LoVo (cell line): ENCODE measurements at regions not wholly inside any gene's neighbourhood (a gene's known extent, or its start where the extent isn't known, plus 50 kb on each side); places are given as distances from the start of the nearest gene placed in this dataset.
A peak's percentile ranks its signal among the peaks of the same experiment; 100 is the strongest.

Experiments used
- DNase-seq: peaks from one replicate; pipeline ENCODE4 v3.0.0-alpha.2; 2016; ENCODE audit warnings: low spot score

DNA sequence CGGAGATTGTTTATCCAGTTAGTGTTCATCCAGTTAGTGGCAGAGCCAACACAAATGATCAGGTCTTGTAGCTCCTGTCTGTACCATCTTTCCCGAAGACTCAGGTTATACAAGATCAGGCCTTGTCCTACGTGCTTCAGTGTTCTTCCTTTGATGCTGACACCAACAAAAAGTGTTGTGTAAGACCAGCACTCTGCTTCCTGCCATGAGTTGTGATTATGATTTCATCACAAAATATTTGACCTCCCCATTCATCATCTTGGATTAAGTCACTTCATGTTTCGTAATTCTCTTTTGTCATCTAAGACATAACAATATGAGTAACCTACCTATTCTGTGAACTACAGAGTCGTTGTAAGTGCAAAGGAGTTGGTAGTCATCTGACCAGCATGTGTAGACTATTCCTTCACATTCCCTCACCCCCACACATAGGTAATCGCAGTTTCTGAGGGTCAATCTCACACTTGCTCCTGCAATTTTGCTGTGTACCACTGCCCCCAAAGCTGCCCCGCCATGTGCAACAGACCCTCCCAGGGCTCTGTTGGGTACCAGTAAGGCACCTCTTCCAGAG is 135.6 kb upstream of the SLC22A23 start:
- DNase-seq, result peak; percentile 45

DNA sequence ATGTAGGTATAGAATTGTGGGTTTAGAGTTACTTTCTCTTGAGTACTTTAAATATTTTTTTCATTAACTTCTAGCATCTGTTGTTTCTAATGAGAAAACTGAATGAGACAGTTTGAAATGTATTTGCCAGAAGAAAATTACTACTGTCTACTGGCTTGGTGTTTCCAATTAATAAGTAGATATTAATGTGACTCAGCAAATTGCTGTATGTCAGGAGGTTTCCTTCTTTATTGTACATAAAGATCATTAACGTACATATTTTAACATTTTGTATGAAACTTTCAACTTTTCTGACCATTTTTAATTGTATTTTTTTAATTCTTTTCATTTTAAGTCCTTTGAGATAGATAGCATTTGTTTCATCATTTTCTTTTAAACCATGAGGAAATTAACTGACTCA is 135.1 kb upstream of the SLC22A23 start:
- DNase-seq, result no peak

DNA sequence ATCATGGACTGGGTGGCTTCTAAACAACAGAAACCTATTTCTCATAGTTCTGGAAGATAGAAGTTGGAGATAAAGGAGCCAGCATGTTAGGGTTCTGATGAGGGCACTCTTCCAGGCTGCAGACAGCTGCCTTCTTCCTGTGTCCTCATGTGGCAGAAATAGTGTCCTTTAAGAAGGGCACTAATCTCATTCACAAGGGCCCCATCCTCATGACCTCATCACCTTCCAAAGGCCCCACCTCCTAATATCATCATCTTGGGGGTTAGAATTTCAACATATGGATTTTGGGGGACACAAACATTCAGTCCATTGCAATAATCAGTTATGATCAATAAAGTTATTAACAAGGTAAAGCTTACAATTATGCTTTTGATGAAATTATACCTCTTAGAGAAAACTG is 130.8 kb upstream of the SLC22A23 start:
- no peak for DNase-seq

DNA sequence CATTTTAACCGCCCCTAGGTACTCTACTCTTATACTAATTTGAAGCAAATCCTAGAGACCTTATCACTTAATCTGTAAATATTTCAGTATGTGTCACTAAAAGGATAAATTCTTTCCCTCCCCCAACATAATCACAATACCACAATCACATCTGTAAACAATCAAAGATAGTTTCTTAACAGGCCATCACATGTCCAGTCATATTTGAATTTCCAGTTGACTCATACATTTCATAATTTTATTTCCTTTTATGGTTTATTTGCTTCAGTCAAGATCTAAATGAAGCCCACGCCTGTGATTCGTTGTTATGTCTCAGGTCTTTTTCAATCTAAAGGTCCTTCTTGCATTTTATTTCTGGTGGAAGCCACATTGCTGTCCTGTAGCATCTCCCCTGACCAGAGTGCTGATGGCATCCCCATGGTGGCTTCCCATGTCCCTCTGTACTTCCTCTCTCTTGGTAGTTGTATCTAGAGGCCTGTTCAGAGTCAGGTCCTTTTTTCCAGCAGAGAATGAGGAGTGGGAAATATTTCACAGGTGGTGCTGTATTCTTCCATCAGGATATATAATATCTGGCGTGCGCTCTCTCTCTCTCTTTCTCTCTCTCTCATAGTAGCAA is 128.6 kb upstream of the SLC22A23 start:
- peak; percentile 61 for DNase-seq

DNA sequence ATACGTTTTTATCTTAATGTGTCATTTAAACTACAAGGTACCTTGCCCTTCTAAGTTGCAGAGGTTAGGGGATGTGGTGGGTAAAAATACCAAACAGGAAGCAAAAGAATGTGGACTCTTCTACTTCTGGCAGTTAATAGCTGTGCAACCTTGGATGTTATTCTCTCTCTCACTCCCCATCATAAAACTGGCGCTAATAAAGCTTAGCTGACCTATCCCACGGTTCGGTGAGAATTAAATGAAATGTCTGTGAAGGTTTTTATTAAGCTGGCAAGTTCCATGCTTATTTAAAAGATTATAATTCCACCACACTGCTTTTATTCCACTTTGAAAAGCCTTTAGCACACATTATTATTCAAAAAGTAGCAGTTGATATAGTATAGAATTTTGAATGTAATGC is 127.8 kb upstream of the SLC22A23 start:
- no peak for DNase-seq

GRCh38 chr6:3581469-3581868 is 124.6 kb upstream of the SLC22A23 start:
- DNase-seq, result no peak

DNA sequence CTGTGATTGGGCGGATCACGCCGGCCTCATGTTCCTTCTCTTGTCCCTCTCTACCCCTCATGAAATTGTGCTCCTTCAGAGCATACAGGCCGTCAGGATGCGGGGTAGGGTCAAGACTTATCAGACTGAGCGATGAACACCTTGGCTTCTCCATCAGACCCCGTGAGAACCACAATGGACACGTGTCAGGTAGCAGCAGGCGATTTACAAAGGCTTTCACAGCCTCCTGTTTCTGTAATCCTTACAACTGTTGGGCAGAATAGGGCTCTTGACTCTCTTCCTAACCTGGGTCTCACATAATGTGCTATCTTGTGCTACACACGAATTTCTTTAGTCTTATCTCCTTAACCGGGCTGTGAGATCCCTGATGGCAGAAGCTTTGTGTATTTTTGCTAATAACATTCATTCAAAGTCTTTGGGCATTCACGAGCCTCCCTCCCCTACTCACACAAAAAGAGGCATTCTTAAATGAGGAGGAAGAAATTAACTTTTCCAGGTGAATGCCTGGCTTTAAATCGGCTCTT is 122.9 kb upstream of the SLC22A23 start:
- no peak for DNase-seq

DNA sequence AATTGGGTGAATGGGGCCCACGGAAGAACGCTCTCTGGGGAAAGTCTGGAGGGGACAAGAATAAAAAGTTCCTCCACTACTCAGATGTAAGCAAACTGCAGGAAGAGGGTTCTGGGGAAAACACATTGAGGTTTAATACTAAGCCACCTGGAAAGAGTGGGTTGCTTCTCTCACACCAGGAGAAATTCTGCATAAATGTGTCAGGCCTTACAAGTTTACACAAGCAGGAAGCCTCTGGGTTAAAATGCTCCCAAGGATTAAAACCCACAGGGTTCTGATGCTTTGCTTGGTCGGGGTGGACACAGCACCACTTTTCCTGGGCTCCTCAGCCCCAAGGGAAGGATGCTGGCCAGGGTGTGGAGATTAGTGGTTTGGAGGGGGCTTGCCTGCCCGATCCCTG is 122.1 kb upstream of the SLC22A23 start:
- no peak for DNase-seq

DNA sequence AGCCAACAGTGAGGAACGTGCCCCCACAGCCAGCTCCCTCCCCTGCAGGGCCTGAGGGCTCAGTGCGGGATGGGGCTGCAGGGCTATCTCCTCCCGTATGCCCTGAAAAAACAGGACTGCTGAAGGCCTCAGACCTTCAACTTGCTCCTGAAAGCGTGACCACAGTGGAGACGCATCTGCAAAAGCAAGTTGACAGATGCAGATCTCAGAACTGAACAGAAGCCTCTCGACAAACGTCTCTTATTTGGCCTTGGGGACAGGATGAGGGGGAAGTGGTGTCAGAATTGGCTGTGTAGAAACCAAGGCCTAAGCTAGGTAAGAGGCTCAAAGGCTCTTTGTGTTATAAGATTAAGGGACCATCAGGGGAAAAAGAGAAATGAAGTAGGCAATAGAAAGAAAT is 120.7 kb upstream of the SLC22A23 start:
- DNase-seq, result no peak

GRCh38 chr6:3575701-3576100 is 118.9 kb upstream of the SLC22A23 start:
- no peak for DNase-seq

DNA sequence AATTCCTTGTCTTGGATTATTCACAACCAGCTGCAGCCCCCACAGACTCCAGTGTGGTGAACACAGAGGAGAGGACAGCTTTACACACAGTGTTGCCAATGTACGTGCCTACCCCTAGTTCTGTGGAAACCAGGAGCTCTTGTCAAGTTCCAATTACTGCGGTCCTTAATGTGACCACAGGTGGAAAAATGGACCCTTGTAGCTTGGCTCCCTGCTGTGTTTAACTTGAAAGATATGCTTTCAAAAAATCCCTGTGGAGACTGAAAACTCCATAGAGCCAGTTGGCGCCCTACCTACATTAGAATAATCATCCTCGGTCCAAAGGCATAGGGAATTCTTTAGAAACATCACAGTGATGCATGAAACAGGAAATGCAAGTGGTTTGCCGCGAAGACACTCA is 118.3 kb upstream of the SLC22A23 start:
- no peak for DNase-seq

- no peak for DNase-seq
These were observed 116.8 kb upstream of the SLC22A23 start for GRCh38 chr6:3573670-3574069.

DNA sequence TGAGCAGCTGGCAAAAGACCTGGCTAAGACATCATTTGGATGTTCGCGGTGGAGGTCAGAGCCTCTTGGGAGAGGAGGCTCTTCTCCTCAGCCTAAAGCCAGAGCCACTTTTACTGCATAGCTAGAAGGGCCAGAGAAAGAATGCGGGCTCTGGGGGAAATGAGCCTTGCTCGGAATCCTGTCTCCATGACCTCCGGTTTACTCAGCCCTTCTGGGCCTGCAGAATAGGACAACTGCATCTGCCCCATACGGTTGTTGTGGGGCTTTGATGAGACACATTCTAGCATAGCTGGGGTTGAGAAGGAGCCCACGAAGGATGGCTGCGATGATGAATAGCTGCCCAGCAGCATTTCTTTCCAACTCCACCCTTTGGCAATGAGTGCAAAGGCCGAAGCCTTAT is 115.0 kb upstream of the SLC22A23 start:
- DNase-seq, result no peak

DNA sequence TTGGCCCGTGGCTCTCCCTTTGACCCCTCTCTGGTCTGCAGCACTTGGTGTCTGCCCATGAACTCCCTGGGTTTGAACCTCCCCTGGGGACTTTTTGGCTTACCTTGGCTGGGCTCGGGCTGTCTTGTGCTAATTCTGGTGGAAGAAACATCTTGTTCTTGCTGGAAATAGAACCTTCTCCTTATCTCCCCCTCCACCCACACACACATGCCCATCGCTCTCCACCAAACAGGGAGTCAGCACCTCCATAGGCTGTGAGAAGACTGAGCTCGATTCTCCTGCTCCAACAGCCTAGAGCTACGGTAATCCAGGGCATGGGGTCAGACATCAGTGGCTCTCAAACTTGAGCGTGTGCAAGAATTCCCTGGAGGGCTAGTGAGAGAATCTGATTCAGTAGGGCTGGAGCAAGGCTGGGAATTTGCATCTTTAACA is 114.4 kb upstream of the SLC22A23 start:
- DNase-seq, result no peak

DNA sequence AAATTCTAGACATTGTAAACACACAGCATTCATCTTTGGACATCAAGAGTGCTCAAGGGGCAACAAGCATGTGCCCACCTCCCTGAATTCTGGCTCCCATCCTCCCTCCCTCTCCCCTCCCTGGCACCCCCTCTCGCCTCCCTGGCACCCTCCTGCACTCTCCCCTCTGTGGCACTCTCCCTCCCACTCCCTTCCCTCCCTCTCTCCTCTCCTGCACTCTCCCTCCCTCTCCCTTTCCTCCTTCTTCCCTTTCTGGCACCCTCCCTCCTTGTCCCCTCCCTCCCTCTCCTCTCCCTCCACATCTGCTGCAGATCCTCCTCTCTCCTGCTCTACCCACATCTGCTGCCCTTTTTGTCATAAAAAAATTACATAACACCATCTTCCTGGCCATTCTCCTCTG is 113.0 kb upstream of the SLC22A23 start:
- no peak for DNase-seq

- no peak for DNase-seq
These were observed 111.7 kb upstream of the SLC22A23 start for GRCh38 chr6:3568396-3569082.

GRCh38 chr6:3566812-3567211 is 110.0 kb upstream of the SLC22A23 start:
- DNase-seq, result no peak

- DNase-seq, result no peak
These were observed 108.4 kb upstream of the SLC22A23 start for GRCh38 chr6:3565291-3565690.

GRCh38 chr6:3561725-3562124 is 104.9 kb upstream of the SLC22A23 start:
- no peak for DNase-seq

DNA sequence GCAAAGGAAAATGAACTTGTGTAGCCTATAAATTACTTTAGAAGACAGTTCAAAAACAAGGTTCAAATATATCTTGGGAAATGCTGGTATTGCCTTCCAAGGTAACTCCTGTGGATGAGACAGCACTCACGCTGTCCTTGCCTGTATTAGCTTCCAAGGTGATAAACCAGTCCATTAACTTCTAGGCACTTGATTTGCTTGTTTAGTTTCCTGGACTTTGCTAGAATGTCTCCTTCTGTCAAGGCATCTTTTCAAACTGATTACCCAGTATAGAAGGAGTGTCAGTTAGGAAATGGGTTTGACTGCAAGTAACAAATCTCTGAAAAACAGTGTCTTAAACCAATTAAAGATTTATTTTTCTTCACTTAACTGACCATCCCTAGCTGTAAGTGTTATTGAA is 103.4 kb upstream of the SLC22A23 start:
- DNase-seq, result no peak

GRCh38 chr6:3559561-3559960 is 102.7 kb upstream of the SLC22A23 start:
- no peak for DNase-seq

GRCh38 chr6:3557336-3557735 is 100.5 kb upstream of the SLC22A23 start:
- DNase-seq, result no peak

DNA sequence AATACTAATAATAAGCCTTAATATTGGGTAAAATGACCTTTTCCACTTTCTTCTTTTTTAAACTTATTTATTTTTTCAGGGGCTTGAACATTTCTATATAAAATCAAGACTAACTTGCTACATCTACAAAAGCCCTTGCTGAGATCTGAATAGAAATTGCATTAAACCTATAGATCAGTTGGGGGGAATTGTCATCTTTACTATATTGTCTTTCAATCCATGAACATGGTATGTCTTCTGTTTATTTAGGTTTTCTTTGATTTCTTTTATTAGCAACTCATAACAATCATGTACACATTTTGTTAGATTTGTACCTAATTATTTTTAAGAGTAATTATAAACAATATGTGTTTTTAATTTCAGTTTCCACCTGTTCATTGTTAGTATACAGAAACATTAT is 96.4 kb upstream of the SLC22A23 start:
- no peak for DNase-seq
